ENCODE measurements at regions not wholly inside any gene's neighbourhood (a gene's known extent, or its start where the extent isn't known, plus 50 kb on each side); places are given as distances from the start of the nearest gene placed in this dataset.

DNA sequence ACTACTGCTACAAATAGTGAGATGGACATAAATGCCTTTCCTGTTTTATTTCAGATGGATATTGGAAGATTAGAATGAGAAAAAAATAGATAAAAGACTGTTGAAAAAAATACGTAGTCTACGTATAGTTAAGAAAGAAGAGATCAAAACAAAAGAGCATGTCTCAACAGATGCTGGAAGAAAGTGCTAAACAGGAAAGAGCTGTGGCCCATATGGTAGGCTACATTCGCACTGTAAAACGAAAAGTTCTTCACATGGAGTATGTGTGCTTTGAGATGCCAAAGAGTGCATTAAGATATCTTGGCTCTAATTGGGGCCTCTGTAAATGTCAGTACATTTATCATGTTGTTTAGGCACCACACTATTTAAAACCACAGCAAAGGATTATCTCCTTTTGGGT, 741.7 kb downstream of the LTN1 start:
- BruUV-seq (replicated peaks), result no TSS peak
- no peaks in the 10 kb centered on the region for H3K9me3 ChIP-seq (replicated peaks; ENCODE audit: control insufficient read depth, insufficient read depth, low read length)

GRCh38 chr21:28247454-28248020, 745.1 kb downstream of the LTN1 start:
- no TSS peak for BruUV-seq (replicated peaks)
- CTCF ChIA-PET, result no interaction called here

More for the DNA sequence above, 741.7 kb downstream of the LTN1 start:
- H3K4me2 ChIP-seq (ENCODE audit: insufficient read depth, low read length), result no peak overlapping the region
- no peaks in the 10 kb centered on the region for H3K79me2 ChIP-seq (ENCODE audit: control insufficient read depth, insufficient read depth, low read length)
- TF ChIP-seq POLR2AphosphoS5 (IDR thresholded peaks at IDR 0.05; ENCODE audit: insufficient read depth, low read depth, low read length), result no peak
- TF ChIP-seq MAX (IDR thresholded peaks at IDR 0.05; ENCODE audit: insufficient read depth, insufficient read length), result no peak
- no peak overlapping the region for H3K27ac ChIP-seq (ENCODE audit: insufficient read depth, low read depth, low read length)
- FAIRE-seq (no peak), DNase-seq (ENCODE audit: low read depth, low spot score) (no peak)
- H2AFZ ChIP-seq (ENCODE audit: low read depth, low read length), result no peak overlapping the region
- dilution Hi-C loops (cut with MboI; ENCODE audit: extremely low pct_ligation_motif_present, low sequenced_read_pairs) (no loop called here), intact Hi-C loops (cut with micrococcal nuclease) (no loop called here)
- no peaks in the 10 kb centered on the region for H3K27me3 ChIP-seq (ENCODE audit: control insufficient read depth in 2 of 2, insufficient read depth in 2 of 2, low read length in 2 of 2)
- POLR2A ChIA-PET, result no interaction called here
- no peak overlapping the region for H3K4me3 ChIP-seq (replicated peaks in 1 of 3; ENCODE audit: insufficient read depth in 1 of 3, low read depth in 1 of 3, low read length in 3 of 3)
- no peaks in the 10 kb centered on the region for H3K4me1 ChIP-seq (ENCODE audit: control insufficient read depth, extremely low read depth, insufficient read depth, low read length)
- CTCF ChIA-PET, result no interaction called here
- H3K9ac ChIP-seq (replicated peaks; ENCODE audit: extremely low read depth, insufficient read depth, low read length), result no peak overlapping the region
- H4K20me1 ChIP-seq (replicated peaks; ENCODE audit: control insufficient read depth, extremely low read depth, insufficient read depth, low read length), result no peaks in the 10 kb centered on the region
- no peaks in the 10 kb centered on the region for H3K9me1 ChIP-seq (replicated peaks; ENCODE audit: control insufficient read depth, extremely low read depth, insufficient read depth, low read length)
- no peaks in the 10 kb centered on the region for H3K36me3 ChIP-seq (ENCODE audit: control insufficient read depth in 2 of 2, extremely low read depth in 1 of 2, insufficient read depth in 2 of 2, low read length in 2 of 2)

More at GRCh38 chr21:28247454-28248020, 745.1 kb downstream of the LTN1 start:
- TF ChIP-seq POLR2AphosphoS5 (IDR thresholded peaks at IDR 0.05; ENCODE audit: insufficient read depth, low read depth, low read length) (no peak), MAX (IDR thresholded peaks at IDR 0.05; ENCODE audit: insufficient read depth, insufficient read length) (no peak), JUN (IDR thresholded peaks at IDR 0.05; ENCODE audit: borderline replicate concordance, insufficient read depth, insufficient read length, low read depth) (no peak), FOS (IDR thresholded peaks at IDR 0.05; ENCODE audit: borderline replicate concordance, insufficient read depth, low read length) (no peak), EZH2 (IDR thresholded peaks at IDR 0.05; ENCODE audit: borderline replicate concordance, low read depth, low read length, severe bottlenecking) (no peak), POLR2A (IDR thresholded peaks at IDR 0.05; ENCODE audit: low read depth, low read length) (no peak), GATA2 (IDR thresholded peaks at IDR 0.05; ENCODE audit: insufficient read depth, insufficient read length, low read depth, low read length) (no peak), MYC (IDR thresholded peaks at IDR 0.05; ENCODE audit: low read depth, low read length) (no peak)
- TF ChIP-seq, protein P1, sequence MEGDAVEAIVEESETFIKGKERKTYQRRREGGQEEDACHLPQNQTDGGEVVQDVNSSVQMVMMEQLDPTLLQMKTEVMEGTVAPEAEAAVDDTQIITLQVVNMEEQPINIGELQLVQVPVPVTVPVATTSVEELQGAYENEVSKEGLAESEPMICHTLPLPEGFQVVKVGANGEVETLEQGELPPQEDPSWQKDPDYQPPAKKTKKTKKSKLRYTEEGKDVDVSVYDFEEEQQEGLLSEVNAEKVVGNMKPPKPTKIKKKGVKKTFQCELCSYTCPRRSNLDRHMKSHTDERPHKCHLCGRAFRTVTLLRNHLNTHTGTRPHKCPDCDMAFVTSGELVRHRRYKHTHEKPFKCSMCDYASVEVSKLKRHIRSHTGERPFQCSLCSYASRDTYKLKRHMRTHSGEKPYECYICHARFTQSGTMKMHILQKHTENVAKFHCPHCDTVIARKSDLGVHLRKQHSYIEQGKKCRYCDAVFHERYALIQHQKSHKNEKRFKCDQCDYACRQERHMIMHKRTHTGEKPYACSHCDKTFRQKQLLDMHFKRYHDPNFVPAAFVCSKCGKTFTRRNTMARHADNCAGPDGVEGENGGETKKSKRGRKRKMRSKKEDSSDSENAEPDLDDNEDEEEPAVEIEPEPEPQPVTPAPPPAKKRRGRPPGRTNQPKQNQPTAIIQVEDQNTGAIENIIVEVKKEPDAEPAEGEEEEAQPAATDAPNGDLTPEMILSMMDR (IDR thresholded peaks at IDR 0.05; ENCODE audit: extremely low read depth in 1 of 2, insufficient read depth in 1 of 2, low read depth in 1 of 2, low read length in 2 of 2), result no peak
- Histone ChIP-seq H4K20me1 (replicated peaks; ENCODE audit: control insufficient read depth, extremely low read depth, insufficient read depth, low read length) (no peaks in the 10 kb centered on the region), H3K9ac (replicated peaks; ENCODE audit: extremely low read depth, insufficient read depth, low read length) (no peak overlapping the region), H3K9me3 (replicated peaks; ENCODE audit: control insufficient read depth, insufficient read depth, low read length) (no peaks in the 10 kb centered on the region), H3K27ac (ENCODE audit: insufficient read depth, low read depth, low read length) (no peak overlapping the region), H3K4me3 (replicated peaks in 1 of 3; ENCODE audit: insufficient read depth in 1 of 3, low read depth in 1 of 3, low read length in 3 of 3) (no peak overlapping the region), H3K36me3 (ENCODE audit: control insufficient read depth in 2 of 2, extremely low read depth in 1 of 2, insufficient read depth in 2 of 2, low read length in 2 of 2) (no peaks in the 10 kb centered on the region), H2AFZ (ENCODE audit: low read depth, low read length) (no peak overlapping the region), H3K4me2 (ENCODE audit: insufficient read depth, low read length) (no peak overlapping the region), H3K79me2 (ENCODE audit: control insufficient read depth, insufficient read depth, low read length) (no peaks in the 10 kb centered on the region), H3K9me1 (replicated peaks; ENCODE audit: control insufficient read depth, extremely low read depth, insufficient read depth, low read length) (no peaks in the 10 kb centered on the region), H3K27me3 (ENCODE audit: control insufficient read depth in 2 of 2, insufficient read depth in 2 of 2, low read length in 2 of 2) (no peaks in the 10 kb centered on the region), H3K4me1 (ENCODE audit: control insufficient read depth, extremely low read depth, insufficient read depth, low read length) (no peaks in the 10 kb centered on the region)
- FAIRE-seq, result no peak
- DNase-seq (ENCODE audit: low read depth, low spot score), result no peak
- POLR2A ChIA-PET, result no interaction called here
- dilution Hi-C loops (cut with MboI; ENCODE audit: extremely low pct_ligation_motif_present, low sequenced_read_pairs) (no loop called here), intact Hi-C loops (cut with micrococcal nuclease) (no loop called here)
